ENCODE measurements at regions not wholly inside any gene's neighbourhood (a gene's known extent, or its start where the extent isn't known, plus 50 kb on each side); places are given as distances from the start of the nearest gene placed in this dataset.

- Histone ChIP-seq H3K79me2 (ENCODE audit: control insufficient read depth in 1 of 2, insufficient read depth in 2 of 2, low read length in 2 of 2) (no peaks in the 10 kb centered on the region), H2AK5ac (ENCODE audit: low read depth, low read length) (no peak overlapping the region), H3K23ac (ENCODE audit: insufficient read length) (no peak overlapping the region), H2AFZ (ENCODE audit: low read length) (no peak overlapping the region), H4K91ac (replicated peaks; ENCODE audit: insufficient read length, low read length) (no peak overlapping the region), H2BK15ac (ENCODE audit: low read length) (no peak overlapping the region), H3K23me2 (ENCODE audit: low read depth, low read length) (no peaks in the 10 kb centered on the region; the same call in 1 of the 2 replicates), H3K4me2 (ENCODE audit: insufficient read depth in 1 of 2, low read depth in 2 of 2, low read length in 2 of 2) (no peak overlapping the region), H3K4ac (replicated peaks; ENCODE audit: insufficient read length, low read depth, low read length) (no peak overlapping the region), H3K79me1 (ENCODE audit: low read depth, low read length) (no peaks in the 10 kb centered on the region), H2BK20ac (ENCODE audit: low read length) (no peak overlapping the region), H3K14ac (ENCODE audit: insufficient read length) (no peak overlapping the region), H3K18ac (ENCODE audit: extremely low read depth, low read length) (no peak overlapping the region), H3K9ac (replicated peaks in 1 of 4; ENCODE audit: extremely low read depth in 1 of 4, low read depth in 3 of 4, low read length in 3 of 4) (no peak overlapping the region), H4K20me1 (replicated peaks in 1 of 2; ENCODE audit: control insufficient read depth in 1 of 2, insufficient read depth in 2 of 2, low read length in 2 of 2) (no peaks in the 10 kb centered on the region), H3K27ac (ENCODE audit: low read depth, low read length) (no peak overlapping the region), H3K4me3 (ENCODE audit: extremely low read depth in 1 of 4, insufficient read depth in 2 of 4, low read depth in 3 of 4, low read length in 4 of 4) (no peak overlapping the region), H2BK120ac (replicated peaks; ENCODE audit: low read depth, low read length) (no peak overlapping the region), H3K56ac (replicated peaks; ENCODE audit: insufficient read length, low read depth, low read length) (no peak overlapping the region), H2BK5ac (ENCODE audit: low read depth, low read length) (no peak overlapping the region), H3K36me3 (ENCODE audit: control insufficient read depth in 2 of 4, insufficient read depth in 4 of 4, low read length in 3 of 4) (no peaks in the 10 kb centered on the region), H3K9me3 (ENCODE audit: insufficient read depth in 2 of 2, low read depth in 1 of 2, low read length in 1 of 2) (no peaks in the 10 kb centered on the region), H4K8ac (ENCODE audit: extremely low read depth, insufficient read depth, low read length) (no peak overlapping the region), H2BK12ac (ENCODE audit: low read depth, low read length) (no peak overlapping the region), H3K4me1 (replicated peaks in 1 of 4; ENCODE audit: control insufficient read depth in 3 of 4, insufficient read depth in 4 of 4, low read length in 3 of 4) (peaks cover 0 to 1% (median 0%) of the 10 kb centered on the region in 4 experiments; a peak in 1 of 7 replicates), H3K27me3 (replicated peaks in 1 of 4; ENCODE audit: control insufficient read depth in 3 of 4, extremely low read depth in 1 of 4, insufficient read depth in 3 of 4, low read length in 3 of 4) (peaks cover 0 to under 1% (median 0%) of the 10 kb centered on the region in 4 experiments; a peak in 1 of 7 replicates), H4K5ac (ENCODE audit: insufficient read length, low read depth, low read length) (no peak overlapping the region)
- 94% methylated on average over 5 of the region's 5 CpGs; no CpG with 5 or more reads in 1 of the 2 experiments for WGBS, 2 experiments (ENCODE audit: extremely low coverage in 1 of 2, insufficient coverage in 1 of 2, insufficient read length in 1 of 2, insufficient replicate concordance in 2 of 2, low coverage in 1 of 2, low lambda C conversion rate in 2 of 2, missing lambda C conversion rate in 1 of 2)
- FAIRE-seq (no peak), DNase-seq (ENCODE audit: low read depth in 1 of 2, low spot score in 2 of 2) (no peak)
- ChIA-PET CTCF (ENCODE audit: partially characterized antibody) (interaction anchor here (0.8 to 1.5 kb wide), 3 partner anchors 74 to 429 kb away, joined by 3 read pairs; no protein-coding TSS in a partner anchor), POLR2A (ENCODE audit: partially characterized antibody) (no interaction called here)
- no peak for TF ChIP-seq BCL11A (IDR thresholded peaks at IDR 0.05; ENCODE audit: low read depth in 2 of 2, low read length in 2 of 2)
- TF ChIP-seq, protein P1, sequence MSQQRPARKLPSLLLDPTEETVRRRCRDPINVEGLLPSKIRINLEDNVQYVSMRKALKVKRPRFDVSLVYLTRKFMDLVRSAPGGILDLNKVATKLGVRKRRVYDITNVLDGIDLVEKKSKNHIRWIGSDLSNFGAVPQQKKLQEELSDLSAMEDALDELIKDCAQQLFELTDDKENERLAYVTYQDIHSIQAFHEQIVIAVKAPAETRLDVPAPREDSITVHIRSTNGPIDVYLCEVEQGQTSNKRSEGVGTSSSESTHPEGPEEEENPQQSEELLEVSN (IDR thresholded peaks at IDR 0.05), result no peak
- no peak for TF ChIP-seq GABPA (IDR thresholded peaks at IDR 0.05; ENCODE audit: borderline replicate concordance, insufficient read depth, low read length)
- TF ChIP-seq TCF12 (IDR thresholded peaks at IDR 0.05; ENCODE audit: low read depth, low read length), result no peak
- no peak for TF ChIP-seq NRF1 (IDR thresholded peaks at IDR 0.05; ENCODE audit: low read depth, low read length)
- TF ChIP-seq EGR1 (IDR thresholded peaks at IDR 0.05; ENCODE audit: borderline replicate concordance, low read depth, low read length), result no peak
- TF ChIP-seq KDM5A (IDR thresholded peaks at IDR 0.05; ENCODE audit: low read length), result no peak
- TF ChIP-seq RXRA (IDR thresholded peaks at IDR 0.05; ENCODE audit: insufficient read depth, low read depth, low read length), result no peak
- no peak for TF ChIP-seq TEAD4 (IDR thresholded peaks at IDR 0.05; ENCODE audit: low read depth, low read length)
- TF ChIP-seq CHD1 (IDR thresholded peaks at IDR 0.05; ENCODE audit: low read depth, low read length), result no peak
- TF ChIP-seq BACH1 (IDR thresholded peaks at IDR 0.05; ENCODE audit: low read length), result no peak
Measured at GRCh38 chr5:96054311-96055030, 92.8 kb upstream of the ELL2 start.

Measured in H1 (cell line).